GM12878 (cell line): ENCODE measurements at regions not wholly inside any gene's neighbourhood (a gene's known extent, or its start where the extent isn't known, plus 50 kb on each side); places are given as distances from the start of the nearest gene placed in this dataset.

Experiments
- CTCF ChIP-seq, 3 experiments: IDR thresholded peaks in 2 of 3; conservative IDR thresholded peaks in 1 of 3; 2 replicates each; pipeline ENCODE4 v1.5.1; 2011; ENCODE audit warnings: low read depth in 3 of 3, low read length in 3 of 3, mild to moderate bottlenecking in 3 of 3, control low read depth in 2 of 3, moderate library complexity in 2 of 3, inconsistent platforms in 1 of 3, mixed read lengths in 1 of 3; ENCODE audit not compliant: control insufficient read depth in 2 of 3, insufficient read depth in 1 of 3; ENCODE audit errors: extremely low read depth in 1 of 3
- IRF4 ChIP-seq: IDR thresholded peaks from 2 replicates; pipeline ENCODE4 v1.6.1; 2011; ENCODE audit warnings: low read depth, low read length
- IRF5 ChIP-seq: fragments of 450-650 bp; IDR thresholded peaks from 2 replicates; pipeline ENCODE4 v1.6.1; 2017; ENCODE audit warnings: borderline replicate concordance
- PRDM15 ChIP-seq: fragments of 450-650 bp; formaldehyde crosslinking; IDR thresholded peaks from 2 replicates; pipeline ENCODE4 v1.4.0; 2020; ENCODE audit warnings: mild to moderate bottlenecking, moderate library complexity
- SMAD5 ChIP-seq: IDR thresholded peaks from 2 replicates; pipeline ENCODE4 v1.6.1; 2016; ENCODE audit warnings: antibody characterized with exemption, low read depth
- ZBTB40 ChIP-seq: fragments of 450-650 bp; IDR thresholded peaks from 2 replicates; pipeline ENCODE4 v1.6.1; 2016; ENCODE audit warnings: mild to moderate bottlenecking, moderate library complexity, borderline replicate concordance

GRCh38 chr15:95565016-95565600, 765.4 kb upstream of the NR2F2 start (continued):
- TF ChIP-seq PRDM15: no peak
- TF ChIP-seq IRF5: no peak
- TF ChIP-seq CTCF (IDR thresholded peaks at IDR 0.05 in 2 of 3, conservative IDR thresholded peaks at IDR 0.05 in 1 of 3; ENCODE audit: control insufficient read depth in 2 of 3, extremely low read depth in 1 of 3, insufficient read depth in 1 of 3, low read depth in 3 of 3, low read length in 3 of 3): no peak
- TF ChIP-seq IRF4: no peak
- TF ChIP-seq SMAD5: no peak
- no peak for TF ChIP-seq ZBTB40
